ENCODE measurements at regions not wholly inside any gene's neighbourhood (a gene's known extent, or its start where the extent isn't known, plus 50 kb on each side); places are given as distances from the start of the nearest gene placed in this dataset.
A peak's percentile ranks its signal among the peaks of the same experiment; 100 is the strongest.

GRCh38 chr16:86739808-86740207 is 161.5 kb downstream of the FOXL1 start:
- no peak overlapping the region for H3K27ac ChIP-seq
- no peaks in the 10 kb centered on the region for H4K20me1 ChIP-seq (ENCODE audit: insufficient read depth)

GRCh38 chr16:86740298-86740697 is 161.9 kb downstream of the FOXL1 start:
- DNase-seq, result no peak
- Histone ChIP-seq H3K27me3 (replicated peaks; ENCODE audit: insufficient read depth) (0 out of 2 replicates have a peak, but pooled peaks cover 7% of the 10 kb centered on the region), H3K9me2 (ENCODE audit: insufficient read depth) (no peaks in the 10 kb centered on the region), H3K9me3 (ENCODE audit: low read depth) (no peaks in the 10 kb centered on the region), H3K4me3 (no peak overlapping the region; the same call in 1 of the 2 replicates), H2AFZ (no peak overlapping the region), H3K79me2 (ENCODE audit: insufficient read depth) (no peaks in the 10 kb centered on the region), H3K4me2 (ENCODE audit: unreplicated experiment) (no peak overlapping the region), H3K4me1 (ENCODE audit: insufficient read depth) (peaks cover 10% of the 10 kb centered on the region; the same call in 1 of the 2 replicates), H3F3A (ENCODE audit: insufficient read depth) (no peaks in the 10 kb centered on the region), H3K36me3 (ENCODE audit: low read depth) (no peaks in the 10 kb centered on the region), H3K9ac (no peak overlapping the region; the same call in 1 of the 2 replicates), H4K20me1 (ENCODE audit: insufficient read depth) (no peaks in the 10 kb centered on the region), H3K27ac (no peak overlapping the region)
- in situ Hi-C loops (cut with MboI), result no loop called here
- 91% methylated on average over 16 to 17 of the region's 17 CpGs for WGBS, 2 experiments (ENCODE audit: low coverage in 1 of 2, low lambda C conversion rate in 2 of 2, missing lambda C conversion rate in 2 of 2)
- TF ChIP-seq EZH2 (IDR thresholded peaks at IDR 0.05; ENCODE audit: insufficient read depth, poor library complexity, severe bottlenecking), result no peak
- no peak for TF ChIP-seq EZH2phosphoT487 (IDR thresholded peaks at IDR 0.05; ENCODE audit: insufficient read depth, low read depth)

More at GRCh38 chr16:86739808-86740207, 161.5 kb downstream of the FOXL1 start:
- WGBS, 2 experiments (ENCODE audit: low coverage in 1 of 2, low lambda C conversion rate in 2 of 2, missing lambda C conversion rate in 2 of 2), result 87 to 88% methylated on average over 11 of the region's 11 CpGs
- Histone ChIP-seq H3K4me2 (ENCODE audit: unreplicated experiment) (no peak overlapping the region), H3K9ac (no peak overlapping the region), H3K79me2 (ENCODE audit: insufficient read depth) (no peaks in the 10 kb centered on the region), H3K9me2 (ENCODE audit: insufficient read depth) (no peaks in the 10 kb centered on the region), H3K27me3 (replicated peaks; ENCODE audit: insufficient read depth) (0 out of 2 replicates have a peak, but pooled peaks cover 7% of the 10 kb centered on the region), H2AFZ (no peak overlapping the region), H3F3A (ENCODE audit: insufficient read depth) (no peaks in the 10 kb centered on the region), H3K9me3 (ENCODE audit: low read depth) (no peaks in the 10 kb centered on the region), H3K4me1 (ENCODE audit: insufficient read depth) (peaks cover 10% of the 10 kb centered on the region; the same call in 1 of the 2 replicates), H3K4me3 (no peak overlapping the region), H3K36me3 (ENCODE audit: low read depth) (no peaks in the 10 kb centered on the region)
- DNase-seq, result no peak
- in situ Hi-C loops (cut with MboI), result no loop called here
- no peak for TF ChIP-seq EZH2phosphoT487 (IDR thresholded peaks at IDR 0.05; ENCODE audit: insufficient read depth, low read depth)
- TF ChIP-seq EZH2 (IDR thresholded peaks at IDR 0.05; ENCODE audit: insufficient read depth, poor library complexity, severe bottlenecking), result no peak

GRCh38 chr16:86740906-86741799 is 162.8 kb downstream of the FOXL1 start:
- in situ Hi-C loops (cut with MboI), result no loop called here

GRCh38 chr16:86747761-86748160 is 169.4 kb downstream of the FOXL1 start:
- no peak for DNase-seq
- Histone ChIP-seq H3K27ac (no peak overlapping the region), H3K4me2 (ENCODE audit: unreplicated experiment) (no peak overlapping the region), H3K4me3 (no peak overlapping the region), H3K36me3 (ENCODE audit: low read depth) (no peaks in the 10 kb centered on the region), H3F3A (ENCODE audit: insufficient read depth) (peaks cover 13% of the 10 kb centered on the region; the same call in 1 of the 2 replicates), H3K9me3 (ENCODE audit: low read depth) (no peaks in the 10 kb centered on the region), H3K79me2 (ENCODE audit: insufficient read depth) (no peaks in the 10 kb centered on the region), H3K9ac (no peak overlapping the region), H2AFZ (no peak overlapping the region), H3K4me1 (ENCODE audit: insufficient read depth) (peaks cover 13% of the 10 kb centered on the region), H4K20me1 (ENCODE audit: insufficient read depth) (no peaks in the 10 kb centered on the region), H3K27me3 (replicated peaks; ENCODE audit: insufficient read depth) (no peaks in the 10 kb centered on the region), H3K9me2 (ENCODE audit: insufficient read depth) (no peaks in the 10 kb centered on the region)
- 77% methylated on average over 13 of the region's 13 CpGs for WGBS, 2 experiments (ENCODE audit: low coverage in 1 of 2, low lambda C conversion rate in 2 of 2, missing lambda C conversion rate in 2 of 2)
- in situ Hi-C loops (cut with MboI), result no loop called here
- TF ChIP-seq EZH2 (IDR thresholded peaks at IDR 0.05; ENCODE audit: insufficient read depth, poor library complexity, severe bottlenecking) (no peak), EZH2phosphoT487 (IDR thresholded peaks at IDR 0.05; ENCODE audit: insufficient read depth, low read depth) (no peak)

More at GRCh38 chr16:86740906-86741799, 162.8 kb downstream of the FOXL1 start:
- no peaks in the 10 kb centered on the region for H3F3A ChIP-seq (ENCODE audit: insufficient read depth)
- H3K79me2 ChIP-seq (ENCODE audit: insufficient read depth), result no peaks in the 10 kb centered on the region
- H3K9ac ChIP-seq, result peak overlapping the region; percentile 68
- H3K27me3 ChIP-seq (replicated peaks; ENCODE audit: insufficient read depth), result 0 out of 2 replicates have a peak, but pooled peaks cover 7% of the 10 kb centered on the region
- peak; percentile 84 for DNase-seq
- H3K4me3 ChIP-seq, result peak overlapping the region; percentile 67
- peak overlapping the region; percentile 76 for H2AFZ ChIP-seq
- 17 to 18% methylated on average over 35 of the region's 35 CpGs for WGBS, 2 experiments (ENCODE audit: low coverage in 1 of 2, low lambda C conversion rate in 2 of 2, missing lambda C conversion rate in 2 of 2)
- peak overlapping the region; percentile 73 for H3K27ac ChIP-seq
- no peak for TF ChIP-seq EZH2 (IDR thresholded peaks at IDR 0.05; ENCODE audit: insufficient read depth, poor library complexity, severe bottlenecking)
- TF ChIP-seq EZH2phosphoT487 (IDR thresholded peaks at IDR 0.05; ENCODE audit: insufficient read depth, low read depth), result no peak
- H3K9me2 ChIP-seq (ENCODE audit: insufficient read depth), result no peaks in the 10 kb centered on the region
- no peaks in the 10 kb centered on the region for H3K36me3 ChIP-seq (ENCODE audit: low read depth)
- H4K20me1 ChIP-seq (ENCODE audit: insufficient read depth), result no peaks in the 10 kb centered on the region
- peaks cover 10% of the 10 kb centered on the region; the same call in 1 of the 2 replicates for H3K4me1 ChIP-seq (ENCODE audit: insufficient read depth)
- H3K9me3 ChIP-seq (ENCODE audit: low read depth), result no peaks in the 10 kb centered on the region
- H3K4me2 ChIP-seq (ENCODE audit: unreplicated experiment), result peak overlapping the region; percentile 81

All from GM23248 (cell line).